ENCODE measurements at regions not wholly inside any gene's neighbourhood (a gene's known extent, or its start where the extent isn't known, plus 50 kb on each side); places are given as distances from the start of the nearest gene placed in this dataset.
"Not testable (repeated sequence)": the region's sequence is repeated elsewhere in the genome, so short reads cannot be mapped to it uniquely, and the experiment has no call there.

- no peaks in the 10 kb centered on the region for H3K36me3 ChIP-seq (replicated peaks in 1 of 2; ENCODE audit: control extremely low read depth in 1 of 2, control insufficient read depth in 1 of 2, extremely low read depth in 1 of 2, insufficient read depth in 2 of 2, low read length in 1 of 2)
- no peaks in the 10 kb centered on the region for H3K4me1 ChIP-seq (ENCODE audit: control insufficient read depth in 2 of 2, insufficient read depth in 2 of 2, low read length in 2 of 2)
- ATAC-seq (ENCODE audit: low read depth) = no peak
- Mint-ChIP-seq H3K9me3 (ENCODE audit: insufficient read depth) (no peaks in the 10 kb centered on the region), H3K4me1 (no peaks in the 10 kb centered on the region), H3K27me3 (no peaks in the 10 kb centered on the region), H3K27ac (no peak overlapping the region), H3K4me3 (no peak overlapping the region)
- H3K4me3 ChIP-seq (ENCODE audit: control extremely low read depth in 1 of 5, extremely low read depth in 1 of 5, insufficient read depth in 1 of 5, low read depth in 2 of 5, low read length in 4 of 5) = no peak overlapping the region
- ChIA-PET POLR2A (no interaction called here), CTCF (no interaction called here)
- no peaks in the 10 kb centered on the region for H3K27me3 ChIP-seq (replicated peaks in 1 of 4; ENCODE audit: control extremely low read depth in 1 of 4, control insufficient read depth in 3 of 4, insufficient read depth in 4 of 4, low read length in 3 of 4)
- no peaks in the 10 kb centered on the region for H3K9me3 ChIP-seq (ENCODE audit: control extremely low read depth in 1 of 3, control insufficient read depth in 2 of 3, insufficient read depth in 1 of 3, low read length in 2 of 3)
- no peak overlapping the region for H3K9ac ChIP-seq (ENCODE audit: low read length)
- H4K20me1 ChIP-seq (ENCODE audit: control insufficient read depth, insufficient read depth, low read length, poor library complexity, severe bottlenecking) = no peaks in the 10 kb centered on the region
- no peak overlapping the region for H2AFZ ChIP-seq (ENCODE audit: insufficient read depth, low read depth, low read length, poor library complexity, severe bottlenecking)
- no peak for DNase-seq
- intact Hi-C loops (cut with micrococcal nuclease) = no loop called here
- no peak overlapping the region for H3K4me2 ChIP-seq (replicated peaks; ENCODE audit: low read depth, low read length, poor library complexity, severe bottlenecking)
- H3K27ac ChIP-seq (ENCODE audit: low read length in 2 of 2) = no peak overlapping the region
- TF ChIP-seq EZH2 (IDR thresholded peaks at IDR 0.05; ENCODE audit: borderline replicate concordance, insufficient read depth, low read depth, low read length, poor library complexity, severe bottlenecking) (no peak), CTCF (IDR thresholded peaks at IDR 0.05) (no peak)
- no peaks in the 10 kb centered on the region for H3K79me2 ChIP-seq (ENCODE audit: control insufficient read depth, insufficient read depth, low read length)
- WGBS (ENCODE audit: insufficient coverage) = 86% methylated on average over 2 of the region's 2 CpGs
Observed at GRCh38 chr11:90614318-90614717, 391.5 kb upstream of the CHORDC1 start.

GRCh38 chr11:90613037-90613436 lies 390.2 kb upstream of the CHORDC1 start:
- H3K27me3 Mint-ChIP-seq; DNase-seq; H3K79me2 ChIP-seq (ENCODE audit: control insufficient read depth, insufficient read depth, low read length); H3K9me3 Mint-ChIP-seq (ENCODE audit: insufficient read depth); H3K9me3 ChIP-seq (ENCODE audit: control extremely low read depth in 1 of 3, control insufficient read depth in 2 of 3, insufficient read depth in 1 of 3, low read length in 2 of 3); H2AFZ ChIP-seq (ENCODE audit: insufficient read depth, low read depth, low read length, poor library complexity, severe bottlenecking); H3K36me3 ChIP-seq (replicated peaks in 1 of 2; ENCODE audit: control extremely low read depth in 1 of 2, control insufficient read depth in 1 of 2, extremely low read depth in 1 of 2, insufficient read depth in 2 of 2, low read length in 1 of 2); H3K4me3 ChIP-seq (ENCODE audit: control extremely low read depth in 1 of 5, extremely low read depth in 1 of 5, insufficient read depth in 1 of 5, low read depth in 2 of 5, low read length in 4 of 5); CTCF ChIA-PET; H3K4me2 ChIP-seq (replicated peaks; ENCODE audit: low read depth, low read length, poor library complexity, severe bottlenecking); H3K9ac ChIP-seq (ENCODE audit: low read length); H3K4me3 Mint-ChIP-seq; intact Hi-C loops (cut with micrococcal nuclease); H3K27ac Mint-ChIP-seq; POLR2A ChIA-PET; H3K27me3 ChIP-seq (replicated peaks in 1 of 4; ENCODE audit: control extremely low read depth in 1 of 4, control insufficient read depth in 3 of 4, insufficient read depth in 4 of 4, low read length in 3 of 4); H4K20me1 ChIP-seq (ENCODE audit: control insufficient read depth, insufficient read depth, low read length, poor library complexity, severe bottlenecking); ATAC-seq (ENCODE audit: low read depth); H3K27ac ChIP-seq (ENCODE audit: low read length in 2 of 2); H3K4me1 ChIP-seq (ENCODE audit: control insufficient read depth in 2 of 2, insufficient read depth in 2 of 2, low read length in 2 of 2); H3K4me1 Mint-ChIP-seq: not testable (repeated sequence)
- 44% methylated on average over 2 of the region's 4 CpGs for WGBS (ENCODE audit: insufficient coverage)
